ENCODE measurements at regions not wholly inside any gene's neighbourhood (a gene's known extent, or its start where the extent isn't known, plus 50 kb on each side); places are given as distances from the start of the nearest gene placed in this dataset.

DNA sequence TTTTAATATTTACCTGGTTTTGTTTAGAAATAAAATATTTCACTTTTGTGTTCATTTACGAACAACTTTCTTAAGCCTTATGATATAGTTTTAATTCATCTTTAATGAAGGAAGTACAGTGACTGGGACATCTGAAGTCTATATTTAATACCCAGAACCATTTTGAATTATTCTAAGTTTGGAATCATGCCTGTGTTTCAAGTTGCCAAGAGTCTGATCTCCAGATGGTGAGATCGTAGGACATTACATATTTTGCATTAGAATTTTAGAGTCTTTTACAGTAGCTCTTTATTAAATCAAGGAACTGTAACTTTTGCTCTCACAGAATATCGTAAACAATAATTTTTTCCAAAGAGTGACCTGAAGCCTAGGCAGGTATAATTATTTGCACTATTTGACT is 420.7 kb downstream of the SI start:
- TF ChIP-seq, protein P1, sequence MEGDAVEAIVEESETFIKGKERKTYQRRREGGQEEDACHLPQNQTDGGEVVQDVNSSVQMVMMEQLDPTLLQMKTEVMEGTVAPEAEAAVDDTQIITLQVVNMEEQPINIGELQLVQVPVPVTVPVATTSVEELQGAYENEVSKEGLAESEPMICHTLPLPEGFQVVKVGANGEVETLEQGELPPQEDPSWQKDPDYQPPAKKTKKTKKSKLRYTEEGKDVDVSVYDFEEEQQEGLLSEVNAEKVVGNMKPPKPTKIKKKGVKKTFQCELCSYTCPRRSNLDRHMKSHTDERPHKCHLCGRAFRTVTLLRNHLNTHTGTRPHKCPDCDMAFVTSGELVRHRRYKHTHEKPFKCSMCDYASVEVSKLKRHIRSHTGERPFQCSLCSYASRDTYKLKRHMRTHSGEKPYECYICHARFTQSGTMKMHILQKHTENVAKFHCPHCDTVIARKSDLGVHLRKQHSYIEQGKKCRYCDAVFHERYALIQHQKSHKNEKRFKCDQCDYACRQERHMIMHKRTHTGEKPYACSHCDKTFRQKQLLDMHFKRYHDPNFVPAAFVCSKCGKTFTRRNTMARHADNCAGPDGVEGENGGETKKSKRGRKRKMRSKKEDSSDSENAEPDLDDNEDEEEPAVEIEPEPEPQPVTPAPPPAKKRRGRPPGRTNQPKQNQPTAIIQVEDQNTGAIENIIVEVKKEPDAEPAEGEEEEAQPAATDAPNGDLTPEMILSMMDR (IDR thresholded peaks at IDR 0.05): no peak
- no peak for TF ChIP-seq POLR2A (IDR thresholded peaks at IDR 0.05)

Measured in heart left ventricle (tissue), 13 donors.